ENCODE measurements at regions not wholly inside any gene's neighbourhood (a gene's known extent, or its start where the extent isn't known, plus 50 kb on each side); places are given as distances from the start of the nearest gene placed in this dataset.

GRCh38 chr2:153005071-153005730, 286.8 kb downstream of the ARL6IP6 start:
- TF ChIP-seq, protein P1, sequence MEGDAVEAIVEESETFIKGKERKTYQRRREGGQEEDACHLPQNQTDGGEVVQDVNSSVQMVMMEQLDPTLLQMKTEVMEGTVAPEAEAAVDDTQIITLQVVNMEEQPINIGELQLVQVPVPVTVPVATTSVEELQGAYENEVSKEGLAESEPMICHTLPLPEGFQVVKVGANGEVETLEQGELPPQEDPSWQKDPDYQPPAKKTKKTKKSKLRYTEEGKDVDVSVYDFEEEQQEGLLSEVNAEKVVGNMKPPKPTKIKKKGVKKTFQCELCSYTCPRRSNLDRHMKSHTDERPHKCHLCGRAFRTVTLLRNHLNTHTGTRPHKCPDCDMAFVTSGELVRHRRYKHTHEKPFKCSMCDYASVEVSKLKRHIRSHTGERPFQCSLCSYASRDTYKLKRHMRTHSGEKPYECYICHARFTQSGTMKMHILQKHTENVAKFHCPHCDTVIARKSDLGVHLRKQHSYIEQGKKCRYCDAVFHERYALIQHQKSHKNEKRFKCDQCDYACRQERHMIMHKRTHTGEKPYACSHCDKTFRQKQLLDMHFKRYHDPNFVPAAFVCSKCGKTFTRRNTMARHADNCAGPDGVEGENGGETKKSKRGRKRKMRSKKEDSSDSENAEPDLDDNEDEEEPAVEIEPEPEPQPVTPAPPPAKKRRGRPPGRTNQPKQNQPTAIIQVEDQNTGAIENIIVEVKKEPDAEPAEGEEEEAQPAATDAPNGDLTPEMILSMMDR (IDR thresholded peaks at IDR 0.05) = no peak
- TF ChIP-seq POLR2A (IDR thresholded peaks at IDR 0.05) = no peak
